ENCODE measurements at regions not wholly inside any gene's neighbourhood (a gene's known extent, or its start where the extent isn't known, plus 50 kb on each side); places are given as distances from the start of the nearest gene placed in this dataset.

- no peak overlapping the region for H2BK20ac ChIP-seq (ENCODE audit: low read depth, low read length, poor library complexity, severe bottlenecking)
- H3K4me1 Mint-ChIP-seq, result no peaks in the 10 kb centered on the region
Observed at GRCh38 chr3:163863146-163863545, 1215.2 kb downstream of the SI start.

More at GRCh38 chr3:163863146-163863545, 1215.2 kb downstream of the SI start:
- no peak overlapping the region for H2AK5ac ChIP-seq (ENCODE audit: insufficient read length, low read length)
- H4K20me1 ChIP-seq (ENCODE audit: control insufficient read depth, insufficient read depth, insufficient read length), result no peaks in the 10 kb centered on the region
- no peak overlapping the region for H4K91ac ChIP-seq (ENCODE audit: insufficient read length, low read depth, low read length)
- H3K56ac ChIP-seq (ENCODE audit: insufficient read length, low read depth, low read length), result no peak overlapping the region
- H3K4me3 Mint-ChIP-seq, result no peak overlapping the region
- H3K4ac ChIP-seq (ENCODE audit: low read depth, low read length), result no peak overlapping the region
- DNase-seq, result no peak
- H3K4me1 ChIP-seq (ENCODE audit: insufficient read depth, low read length), result no peaks in the 10 kb centered on the region
- H3K27ac ChIP-seq (ENCODE audit: insufficient read length, low read depth, low read length), result no peak overlapping the region
- no peak overlapping the region for H3K23ac ChIP-seq (ENCODE audit: insufficient read length, low read depth, low read length)
- H3K36me3 Mint-ChIP-seq (ENCODE audit: insufficient read depth in 1 of 3, low read depth in 3 of 3), result peaks cover 4 to 7% (median 6%) of the 10 kb centered on the region in 3 experiments
- H3K9me3 ChIP-seq (ENCODE audit: control insufficient read depth, low read depth, low read length), result no peaks in the 10 kb centered on the region
- H4K8ac ChIP-seq (replicated peaks; ENCODE audit: insufficient read length, low read depth, low read length), result no peak overlapping the region
- H3K79me1 ChIP-seq (ENCODE audit: insufficient read depth, low read depth, low read length, poor library complexity, severe bottlenecking), result no peaks in the 10 kb centered on the region
- no peaks in the 10 kb centered on the region for H3K79me2 ChIP-seq (ENCODE audit: insufficient read depth, low read length)
- H3T11ph ChIP-seq (ENCODE audit: low read length), result no peak overlapping the region
- no peak overlapping the region for H4K5ac ChIP-seq (ENCODE audit: insufficient read length, low read depth, low read length)
- no peak overlapping the region for H2BK120ac ChIP-seq (ENCODE audit: low read depth, low read length, poor library complexity, severe bottlenecking)
- H3K18ac ChIP-seq (ENCODE audit: insufficient read length, low read depth, low read length), result no peak overlapping the region
- H3K4me2 ChIP-seq (ENCODE audit: insufficient read depth, insufficient read length, low read length), result no peak overlapping the region
- no peaks in the 10 kb centered on the region for H3K23me2 ChIP-seq (ENCODE audit: insufficient read length, low read depth, low read length, poor library complexity, severe bottlenecking)
- no peak overlapping the region for H2BK15ac ChIP-seq (ENCODE audit: low read depth, low read length)
- H3K27ac Mint-ChIP-seq, result no peak overlapping the region
- no peak for TF ChIP-seq CTCF (conservative IDR thresholded peaks at IDR 0.05)
- no peak overlapping the region for H2BK12ac ChIP-seq (ENCODE audit: insufficient read length, low read depth, low read length)
- no peaks in the 10 kb centered on the region for H3K27me3 ChIP-seq (ENCODE audit: insufficient read depth, low read length)
- H3K9me3 Mint-ChIP-seq, result peaks cover 5 to 6% of the 10 kb centered on the region in 2 experiments; a peak in 4 of 5 replicates
- H2BK5ac ChIP-seq (ENCODE audit: insufficient read length, low read length), result no peak overlapping the region
- no peaks in the 10 kb centered on the region for H3K27me3 Mint-ChIP-seq (ENCODE audit: low read depth)
- H3K14ac ChIP-seq (ENCODE audit: insufficient read depth, low read length), result no peak overlapping the region
- no peak overlapping the region for H3K9ac ChIP-seq (ENCODE audit: extremely low read depth, insufficient read length, low read length)
- H2AFZ ChIP-seq (ENCODE audit: low read length), result no peak overlapping the region
